Activated CD4-positive, alpha-beta T cell treated with anti-CD3 and anti-CD28 coated beads, Interleukin-2, amount 50 U/mL, for 48 hours (primary cell): ENCODE measurements at regions not wholly inside any gene's neighbourhood (a gene's known extent, or its start where the extent isn't known, plus 50 kb on each side); places are given as distances from the start of the nearest gene placed in this dataset.
"Not testable (repeated sequence)": the region's sequence is repeated elsewhere in the genome, so short reads cannot be mapped to it uniquely, and the experiment has no call there.

Source experiments
- DNase-seq, 2 experiments: peaks; one replicate each; pipeline ENCODE4 v3.0.0-alpha.2; 2020

DNA sequence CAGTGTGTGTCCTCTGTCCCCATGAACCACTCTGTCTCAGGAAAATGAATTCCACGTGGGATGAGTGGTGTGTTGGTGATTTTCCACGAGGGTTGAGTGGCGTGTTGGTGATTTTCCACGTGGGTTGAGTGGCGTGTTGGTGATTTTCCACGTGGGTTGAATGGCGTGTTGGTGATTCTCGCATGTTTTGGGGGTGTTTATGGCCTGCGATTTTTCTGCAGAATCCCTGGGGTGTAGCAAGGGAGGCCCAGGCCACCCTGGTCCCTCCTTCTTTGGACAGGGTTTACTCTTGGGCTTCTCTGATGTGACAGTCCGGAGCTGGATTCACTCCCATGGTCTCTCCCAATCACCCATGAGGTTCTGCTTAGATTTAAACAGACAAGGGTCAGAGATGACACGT, 90.6 kb upstream of the FRMD1 start:
- no peak for DNase-seq

DNA sequence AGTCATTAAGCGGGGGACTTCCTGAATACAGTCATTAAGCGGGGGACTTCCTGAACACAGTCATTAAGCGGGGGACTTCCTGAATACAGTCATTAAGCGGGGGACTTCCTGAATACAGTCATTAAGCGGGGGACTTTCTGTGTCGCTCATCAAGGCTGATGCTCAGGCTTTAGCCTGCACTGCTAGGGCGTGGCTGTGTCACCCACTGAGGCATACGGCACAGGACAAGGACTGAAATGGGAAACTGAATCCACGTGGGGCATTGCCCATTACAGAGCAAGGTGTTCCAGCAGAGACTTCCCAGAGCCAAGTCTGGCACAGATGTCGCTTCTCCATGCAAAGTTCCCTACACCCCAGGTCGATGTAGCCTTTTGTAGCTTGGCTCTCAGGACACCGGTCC, 89.9 kb upstream of the FRMD1 start:
- not testable (repeated sequence) for DNase-seq

DNA sequence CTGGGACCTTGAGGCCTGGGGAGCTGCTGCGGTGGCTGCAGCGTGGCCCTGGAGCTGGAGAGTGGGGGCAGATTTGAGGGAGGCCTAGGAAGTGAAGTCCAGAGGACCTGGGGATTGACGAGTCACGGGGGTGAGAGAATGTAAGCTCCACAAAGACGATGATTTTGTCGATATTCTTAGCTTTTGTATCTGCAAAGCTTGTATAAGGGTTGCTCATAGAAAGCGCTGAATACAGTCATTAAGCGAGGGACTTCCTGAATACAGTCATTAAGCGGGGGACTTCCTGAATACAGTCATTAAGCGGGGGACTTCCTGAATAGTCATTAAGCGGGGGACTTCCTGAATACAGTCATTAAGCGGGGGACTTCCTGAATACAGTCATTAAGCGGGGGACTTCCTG, 89.3 kb upstream of the FRMD1 start:
- not testable (repeated sequence) for DNase-seq

DNA sequence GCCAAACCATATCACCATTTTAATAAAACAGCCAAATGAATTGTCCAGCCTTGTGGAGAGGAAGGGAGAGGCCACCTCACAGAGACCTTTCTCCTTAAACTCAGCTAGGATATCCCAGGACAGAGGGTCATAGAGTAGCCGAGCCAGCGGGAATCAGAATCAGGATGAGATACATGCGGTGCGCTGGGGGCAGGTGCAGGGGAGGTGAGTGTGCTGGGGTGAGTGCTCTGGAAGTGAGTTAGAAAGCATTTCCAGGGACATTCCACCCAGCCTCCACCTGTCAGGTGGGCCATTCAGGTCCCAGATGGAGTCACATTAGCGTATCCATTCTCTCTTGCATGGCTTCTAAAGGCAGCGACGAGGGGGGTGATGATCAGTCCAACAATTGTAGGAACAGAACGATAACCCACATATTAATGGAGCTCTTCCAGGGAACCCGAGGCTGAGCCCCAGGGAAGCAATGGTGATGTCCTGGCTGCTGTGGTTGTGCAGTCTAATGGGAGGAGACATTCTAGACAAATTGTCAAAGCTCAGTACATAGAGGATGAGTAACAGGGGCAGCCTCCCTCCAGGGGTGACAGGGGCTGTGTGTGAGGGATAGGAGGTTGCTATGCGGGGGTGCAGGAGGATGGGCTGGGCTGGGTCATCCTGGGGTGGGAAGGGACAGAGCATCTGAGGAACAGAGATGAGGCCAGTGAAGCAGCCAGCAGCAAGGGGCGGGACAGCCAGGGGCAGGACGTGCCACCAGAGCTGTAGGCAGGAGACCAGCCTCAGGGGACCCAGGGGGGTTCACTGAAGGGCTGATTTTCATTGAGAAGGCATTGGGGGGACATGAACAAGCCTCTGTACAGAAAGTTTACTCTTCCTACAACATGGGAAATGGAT, 88.7 kb upstream of the FRMD1 start:
- no peak for DNase-seq

DNA sequence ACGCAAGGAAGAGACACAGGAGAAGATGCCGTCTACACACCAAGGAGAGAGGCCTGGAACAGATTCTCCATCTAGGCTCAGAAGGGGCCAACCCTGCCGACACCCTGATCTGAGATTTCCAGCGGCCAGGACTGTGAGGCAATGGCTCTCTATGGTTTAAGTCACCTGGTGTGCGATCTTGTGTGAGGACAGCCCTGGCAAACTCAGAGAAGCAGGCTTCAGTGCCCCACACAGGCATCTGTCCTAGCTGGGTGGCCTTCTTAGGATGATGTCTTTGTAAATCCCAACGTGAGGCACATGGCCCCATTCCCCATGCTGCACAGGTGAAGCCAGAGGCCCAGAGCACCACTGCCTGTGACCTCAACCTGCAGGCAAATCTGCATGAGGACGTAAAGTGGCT, 87.6 kb upstream of the FRMD1 start:
- no peak for DNase-seq

DNA sequence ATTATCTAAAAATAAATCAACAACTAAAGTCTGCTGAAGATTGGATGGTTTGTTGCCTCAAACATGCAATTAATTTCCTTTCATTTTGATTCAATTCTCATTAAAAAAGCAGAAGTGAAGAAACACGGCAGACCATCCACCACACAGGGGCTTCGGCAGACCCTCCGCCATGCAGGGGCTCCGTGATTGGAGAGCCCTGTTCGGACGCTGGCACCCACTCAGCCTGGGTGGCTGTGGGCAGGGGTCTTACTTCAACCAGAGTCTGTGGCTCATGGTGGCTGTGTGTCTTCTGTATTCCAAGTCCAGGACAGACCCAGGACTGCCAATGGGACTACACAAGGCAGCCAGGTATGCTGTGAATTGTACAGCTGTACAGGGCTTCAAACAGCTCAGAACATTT, 86.9 kb upstream of the FRMD1 start:
- no peak for DNase-seq

DNA sequence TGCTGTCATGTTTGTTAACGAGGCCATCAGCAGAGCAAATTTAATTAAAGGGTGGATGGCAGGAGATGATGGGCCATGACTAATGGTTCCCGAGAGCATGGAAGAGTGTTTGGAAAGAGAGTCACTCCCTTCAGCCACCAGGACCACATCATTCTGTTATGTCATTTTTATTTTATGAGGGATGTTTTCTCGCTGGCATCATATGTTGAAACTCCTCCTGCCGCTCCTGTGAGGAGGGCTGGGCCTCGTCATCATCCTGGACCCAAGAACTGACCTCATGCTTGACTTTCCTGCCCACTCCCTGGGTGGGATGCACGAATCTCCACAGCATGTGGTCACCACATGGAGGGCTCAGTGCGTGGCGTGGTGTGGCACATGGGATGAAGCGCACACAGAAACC, 86.4 kb upstream of the FRMD1 start:
- DNase-seq = no peak

DNA sequence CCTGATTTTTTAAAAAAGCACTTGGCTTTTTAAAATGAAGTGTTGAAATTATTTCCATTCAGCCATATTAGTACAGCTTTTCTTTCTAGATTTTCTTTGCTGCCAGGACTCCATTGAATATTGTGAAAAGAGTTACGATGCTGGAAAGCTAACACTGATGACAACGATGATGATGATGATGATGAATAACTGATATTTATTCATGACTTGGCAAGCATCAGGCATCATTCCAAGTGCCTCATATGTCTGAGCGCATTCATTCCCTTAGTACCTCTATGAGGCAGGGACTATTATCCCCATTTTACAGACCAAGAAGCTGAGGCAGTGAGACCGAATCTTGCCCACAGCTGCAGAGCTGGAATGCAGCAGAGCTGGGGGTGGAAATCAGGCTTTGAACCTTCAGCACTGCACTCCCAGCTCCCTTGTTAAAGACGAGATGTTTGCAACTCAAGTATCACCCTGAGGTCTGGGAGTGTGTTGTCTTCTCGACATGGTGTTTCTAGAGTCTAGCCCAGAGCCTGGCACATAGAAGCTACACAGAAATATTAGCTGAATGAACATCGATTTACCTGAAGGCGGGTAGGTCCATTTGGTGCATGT, 85.5 kb upstream of the FRMD1 start:
- no peak for DNase-seq

DNA sequence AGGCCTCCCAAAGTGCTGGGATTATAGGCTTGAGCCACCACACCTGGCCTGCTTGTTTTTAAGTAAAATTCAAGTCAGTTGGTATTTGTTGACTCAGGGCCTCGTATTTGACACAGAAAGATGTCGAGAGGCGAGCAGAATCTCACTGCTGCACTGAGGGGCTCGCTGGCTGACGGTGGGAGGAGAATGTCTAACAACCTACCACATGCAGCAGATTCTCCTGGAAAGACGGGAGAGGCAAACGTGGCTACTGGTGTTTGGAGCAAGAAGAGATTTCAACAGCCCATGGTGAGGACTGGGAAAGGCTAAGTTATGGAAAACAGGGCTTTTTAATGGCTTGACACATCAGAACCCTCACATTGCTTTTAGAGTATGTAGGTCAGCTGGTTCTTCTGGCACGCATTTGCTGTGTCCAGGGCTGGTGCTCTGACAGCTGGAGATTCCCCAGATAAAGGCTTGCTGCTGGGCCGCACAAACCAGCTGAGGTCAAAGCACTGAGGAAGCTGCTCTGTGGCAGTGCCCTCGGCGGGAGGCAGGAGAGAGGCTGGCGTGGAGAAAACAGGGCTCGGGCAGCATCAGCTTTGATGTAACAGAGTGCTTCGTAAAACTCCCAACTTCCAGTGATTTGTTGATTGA, 84.2 kb upstream of the FRMD1 start:
- no peak for DNase-seq

DNA sequence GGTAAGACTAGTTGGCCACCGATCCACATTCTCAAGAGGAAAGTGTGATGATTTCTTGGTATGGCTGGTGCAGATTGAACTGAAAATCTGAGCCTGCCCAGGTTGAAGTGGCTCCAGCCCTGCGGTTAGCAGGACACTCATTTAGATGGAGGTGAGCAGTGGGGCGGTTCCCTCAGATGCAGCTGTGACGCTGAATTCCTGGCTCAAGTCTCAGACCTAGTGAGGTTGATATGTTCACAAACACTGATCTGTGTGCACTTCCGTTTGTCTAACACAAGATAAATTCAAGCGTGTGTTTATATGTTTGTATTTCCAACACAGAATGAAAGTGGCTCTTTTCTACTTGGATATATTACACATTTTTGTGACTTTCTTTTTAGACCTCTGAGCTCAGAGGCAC, 83.4 kb upstream of the FRMD1 start:
- no peak for DNase-seq

DNA sequence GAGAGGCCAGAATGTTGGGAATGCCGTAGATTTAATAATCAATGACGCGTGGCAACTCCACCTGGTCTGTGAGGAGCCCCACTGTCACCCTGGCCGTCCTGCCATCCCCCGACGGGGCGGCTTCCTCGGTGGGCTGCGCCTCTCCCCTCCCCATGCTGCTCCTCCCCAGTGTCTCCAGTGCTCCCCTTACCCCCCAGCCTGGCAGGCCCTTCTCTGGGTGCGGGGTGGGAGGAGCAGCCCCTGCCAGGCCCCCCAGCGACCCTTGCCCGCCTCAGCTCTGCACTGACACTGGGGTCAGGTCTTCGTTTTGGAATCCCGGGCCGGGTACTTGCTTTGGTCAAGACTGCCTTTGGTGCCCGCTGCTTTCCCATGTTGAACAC, 82.3 kb upstream of the FRMD1 start:
- DNase-seq = no peak

DNA sequence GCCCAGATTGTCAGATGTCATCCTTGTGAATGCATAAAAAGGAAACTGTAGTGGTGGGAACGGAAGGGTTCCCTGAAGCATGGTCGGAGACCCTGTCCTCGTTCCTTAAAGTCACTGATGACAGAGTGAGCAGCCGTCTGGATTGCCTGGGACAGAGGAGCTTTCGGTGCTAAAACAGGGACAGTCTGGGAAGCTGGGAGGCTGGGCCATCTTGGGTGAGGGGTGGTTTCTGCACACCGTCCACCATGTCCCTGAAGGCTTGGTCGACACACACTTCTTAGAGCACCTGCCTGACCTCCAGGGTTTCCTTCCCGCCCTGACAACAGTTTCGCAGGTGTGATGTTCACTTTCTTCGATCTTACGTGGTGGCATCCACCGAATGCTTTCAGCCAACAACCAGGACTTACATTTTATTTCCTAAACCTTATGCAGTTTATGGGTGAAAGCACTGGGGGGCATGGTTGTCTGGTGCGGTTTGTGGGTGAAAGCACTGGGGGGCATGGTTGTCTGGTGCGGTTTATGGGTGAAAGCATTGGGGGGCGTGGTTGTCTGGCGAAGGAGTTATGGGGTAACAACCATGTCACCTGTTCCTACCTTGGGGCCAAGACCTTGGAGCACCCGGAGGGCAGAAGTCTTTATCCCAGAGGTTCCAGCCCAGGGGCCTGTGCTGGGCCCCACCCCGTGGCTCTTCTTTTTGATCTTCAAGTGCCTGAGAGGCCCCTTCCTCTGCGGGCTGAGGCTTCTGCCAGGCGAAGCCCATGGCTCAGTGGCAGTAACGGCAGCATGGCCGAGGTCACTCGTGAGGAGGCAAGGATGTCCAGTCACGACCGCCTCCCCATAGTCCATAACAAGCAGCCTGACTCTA, 81.7 kb upstream of the FRMD1 start:
- no peak for DNase-seq

DNA sequence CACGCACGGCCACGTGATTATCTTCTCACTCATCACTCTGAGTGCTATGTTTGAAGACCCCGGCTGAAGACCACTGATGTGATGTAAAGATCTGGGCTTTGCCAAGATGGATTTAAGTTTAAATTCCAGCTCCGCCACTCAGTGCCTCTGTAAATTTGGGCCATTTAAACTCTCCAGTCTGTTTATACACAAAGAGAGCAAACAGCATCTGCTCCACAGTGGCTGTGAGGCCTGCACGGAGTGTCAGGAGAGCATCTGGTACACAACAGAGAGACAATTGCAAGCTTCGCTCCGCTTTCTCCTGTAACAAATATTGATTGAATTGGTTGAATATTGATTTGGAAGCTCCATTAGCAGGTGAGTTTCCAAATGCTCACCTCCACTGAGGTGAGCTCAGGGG, 80.5 kb upstream of the FRMD1 start:
- DNase-seq = no peak

DNA sequence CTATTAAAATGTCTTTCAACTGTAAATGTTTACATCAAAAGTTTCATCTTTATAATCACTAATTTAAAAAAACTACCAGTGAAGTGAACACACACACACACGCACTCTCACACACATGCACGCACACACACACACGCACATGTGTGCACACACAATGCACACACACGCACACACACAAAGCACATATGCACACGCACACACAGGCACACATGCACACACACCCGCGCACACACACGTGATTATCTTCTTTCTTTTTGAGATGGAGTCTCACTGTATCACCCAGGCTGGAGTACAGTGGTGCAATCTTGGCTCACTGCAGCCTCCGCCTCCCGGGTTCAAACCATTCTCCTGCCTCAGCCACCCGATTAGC, 80.0 kb upstream of the FRMD1 start:
- DNase-seq = no peak

DNA sequence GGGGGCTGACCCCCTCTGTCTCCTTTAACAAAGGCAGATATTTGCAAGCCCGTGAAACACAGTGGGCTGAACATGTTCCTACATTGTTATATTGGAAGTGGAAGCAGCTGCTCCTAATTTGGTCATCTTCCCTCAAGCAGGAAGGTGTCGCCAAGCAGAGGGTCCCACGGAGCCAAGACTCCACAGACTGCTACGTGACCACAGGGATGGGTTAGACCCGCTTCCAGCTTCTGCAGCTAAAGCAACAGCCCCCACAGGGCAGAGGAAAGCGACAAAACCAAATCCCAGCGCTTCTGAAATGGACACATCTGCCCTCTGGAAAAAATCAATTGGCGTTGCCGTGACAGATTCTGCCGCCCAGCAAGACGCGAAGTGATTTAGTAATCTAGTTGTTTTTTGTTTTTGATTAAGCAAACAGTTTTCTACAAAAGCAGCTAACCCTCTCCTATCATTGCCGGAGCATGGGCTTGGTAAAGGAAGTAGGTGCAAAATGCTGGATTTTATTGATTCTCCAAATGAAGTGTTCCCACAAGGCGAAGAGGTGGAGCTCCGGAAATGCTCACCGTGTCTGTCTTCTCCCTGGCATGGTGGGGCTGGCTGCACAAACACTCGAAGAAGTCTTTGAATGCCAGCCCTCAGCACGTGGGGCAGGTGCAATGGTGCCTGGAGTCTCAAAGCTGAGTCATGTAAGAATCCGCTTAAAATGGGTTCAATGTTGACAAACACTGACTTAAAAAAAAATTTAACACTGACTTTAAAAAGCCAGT, 79.4 kb upstream of the FRMD1 start:
- no peak for DNase-seq

DNA sequence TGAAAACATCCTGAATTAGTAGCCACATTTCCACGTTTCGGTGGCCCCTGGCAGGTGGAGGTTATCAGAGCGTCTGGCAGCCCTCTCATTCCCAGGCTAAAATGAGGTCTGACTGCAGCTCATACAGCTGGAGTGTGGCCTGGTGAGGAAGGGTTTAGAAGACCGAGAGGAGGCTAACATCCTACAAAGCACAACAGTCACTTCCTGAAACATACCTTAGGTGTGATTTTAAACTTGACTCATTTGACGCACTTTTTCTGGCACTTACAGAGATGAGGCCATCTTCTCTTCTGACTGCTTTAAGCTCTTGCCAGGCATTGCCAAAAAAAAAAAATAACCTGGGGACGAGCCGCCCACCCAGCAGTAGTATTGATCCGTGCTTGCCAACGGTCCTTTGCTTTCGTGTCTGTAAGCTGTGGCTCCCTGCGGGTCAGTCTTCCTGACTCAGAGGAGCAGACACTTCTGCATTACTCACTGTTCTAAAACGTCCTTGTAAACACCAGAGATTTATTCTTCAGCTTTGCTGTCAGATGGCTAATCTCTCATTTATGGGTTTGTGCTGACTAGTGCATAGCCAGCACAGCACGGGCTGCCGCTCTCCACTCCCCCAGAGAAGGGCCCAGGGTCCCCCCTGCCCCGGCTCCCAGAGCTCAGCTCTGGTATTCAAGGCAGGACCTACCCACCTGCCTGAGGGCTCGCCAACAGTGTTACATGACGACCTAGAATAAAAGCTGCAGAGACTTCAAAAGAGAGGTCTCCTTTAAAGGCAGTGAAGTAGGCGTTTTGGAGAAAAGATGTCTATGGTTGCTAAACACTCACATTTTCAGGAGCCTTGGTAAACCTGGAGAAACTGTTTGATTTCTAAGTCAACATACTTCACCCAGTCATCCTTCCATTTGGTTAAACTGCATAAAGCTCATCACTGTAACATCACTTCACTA, 78.5 kb upstream of the FRMD1 start:
- no peak for DNase-seq

DNA sequence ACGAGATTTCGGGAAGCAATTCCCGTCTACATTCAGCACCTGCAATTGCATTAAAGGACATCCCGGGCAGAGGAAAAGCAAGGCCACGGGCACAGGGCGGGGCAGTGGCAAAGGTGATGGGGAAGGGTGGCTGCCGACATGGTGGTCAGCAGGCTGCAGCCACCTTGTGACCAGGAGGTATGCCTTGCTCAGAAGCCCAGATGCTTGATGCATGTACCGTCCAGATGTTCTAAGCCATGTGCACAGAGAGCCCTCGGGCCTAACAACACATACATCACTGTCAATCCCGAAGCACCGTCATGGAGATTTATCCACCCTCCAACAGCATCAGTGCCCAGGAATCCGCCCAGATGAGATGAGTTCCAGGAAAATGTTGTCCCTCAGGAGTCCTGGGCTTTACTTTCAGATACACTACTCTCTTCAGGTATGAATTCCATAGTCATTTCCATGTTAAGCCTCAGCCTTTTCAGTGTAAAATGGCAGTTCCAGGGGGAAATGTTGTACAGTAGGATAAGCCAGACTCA, 77.8 kb upstream of the FRMD1 start:
- DNase-seq = no peak

DNA sequence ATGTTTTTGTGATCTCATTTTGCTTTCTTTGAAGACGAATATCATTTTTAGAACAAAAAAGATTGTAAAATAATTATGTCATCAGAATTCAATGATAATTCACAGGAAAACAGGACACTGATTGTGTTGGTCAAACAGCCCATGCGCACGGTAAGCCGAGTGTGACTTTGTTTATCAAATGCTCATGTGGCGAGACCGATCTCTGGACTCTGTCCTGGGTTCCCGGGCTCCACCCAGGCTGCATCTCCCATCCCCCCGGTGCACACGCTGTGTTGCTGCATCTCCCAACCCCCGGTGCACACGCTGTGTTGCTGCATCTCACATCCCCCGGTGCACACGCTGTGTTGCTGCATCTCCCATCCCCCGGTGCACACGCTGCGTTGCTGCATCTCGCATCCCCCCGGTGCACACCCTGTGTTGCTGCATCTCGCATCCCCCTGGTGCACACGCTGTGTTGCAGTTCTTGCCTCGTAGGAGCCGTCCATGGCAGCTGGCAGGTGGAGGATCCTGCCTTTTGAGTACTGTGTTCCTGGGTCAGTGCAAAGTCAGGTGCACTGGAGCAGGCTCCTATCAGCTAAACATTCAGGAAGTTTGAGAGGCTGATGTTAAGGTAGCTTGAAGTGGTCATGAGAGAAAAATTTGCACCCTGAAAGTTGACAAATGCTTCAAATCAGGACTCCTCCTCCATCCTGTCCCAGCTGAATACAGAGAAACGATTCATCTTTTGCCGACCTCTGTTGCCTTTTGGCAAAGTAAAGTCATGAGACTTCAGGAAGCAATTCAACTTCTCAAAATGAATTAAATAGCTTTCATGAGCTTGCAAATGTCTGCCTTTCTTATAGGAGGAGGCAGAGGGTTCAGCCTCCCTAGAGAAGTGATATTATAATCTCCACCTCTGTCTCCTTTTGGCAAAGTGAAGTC, 77.1 kb upstream of the FRMD1 start:
- no peak for DNase-seq

DNA sequence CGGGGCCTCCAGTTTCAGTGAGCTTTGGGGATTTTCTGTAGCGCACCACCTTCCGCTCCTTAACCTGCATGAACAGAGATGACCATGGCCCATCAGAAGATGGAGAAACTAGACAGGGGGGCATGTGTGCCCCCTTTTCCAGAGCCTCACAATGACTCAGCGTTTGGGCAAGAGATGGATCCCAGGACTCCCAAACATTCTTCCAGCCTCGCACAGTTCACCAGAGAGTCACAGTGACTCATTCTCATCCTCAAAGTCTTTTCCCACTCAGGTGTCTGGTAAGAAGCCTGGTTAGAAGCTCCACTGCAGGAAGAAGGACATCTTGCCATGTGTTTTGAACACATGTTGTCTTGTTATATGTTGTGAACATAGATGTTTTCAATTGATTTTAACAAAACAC, 76.2 kb upstream of the FRMD1 start:
- DNase-seq = no peak
